Fibroblast of lung (primary cell): ENCODE measurements at regions not wholly inside any gene's neighbourhood (a gene's known extent, or its start where the extent isn't known, plus 50 kb on each side); places are given as distances from the start of the nearest gene placed in this dataset.

Experiments used
- DNase-seq, 2 donors: peaks; one replicate each; pipeline versions ENCODE4 v3.0.0 to v3.0.0-alpha.2; 2010; ENCODE audit warnings: low read depth in 2 of 2
- H2AFZ ChIP-seq: 2 replicates; pipeline ENCODE4 v1.5.1; 2012; ENCODE audit warnings: low read length, control low read depth, inconsistent platforms
- H3K27ac ChIP-seq: 2 replicates; pipeline ENCODE4 v1.5.1; 2011; ENCODE audit warnings: low read length, control low read depth; ENCODE audit not compliant: insufficient read depth
- H3K27me3 ChIP-seq: 2 replicates; pipeline ENCODE4 v1.5.1; 2011; ENCODE audit warnings: mild to moderate bottlenecking, low read length; ENCODE audit not compliant: control insufficient read depth, insufficient read depth
- H3K36me3 ChIP-seq: 2 replicates; pipeline ENCODE4 v1.5.1; 2011; ENCODE audit warnings: low read length; ENCODE audit not compliant: control insufficient read depth, insufficient read depth
- H3K4me1 ChIP-seq: 2 replicates; pipeline ENCODE4 v1.5.1; 2011; ENCODE audit warnings: low read length; ENCODE audit not compliant: control insufficient read depth, insufficient read depth; ENCODE audit errors: extremely low read depth
- H3K4me2 ChIP-seq: 2 replicates; pipeline ENCODE4 v1.5.1; 2011; ENCODE audit warnings: low read length, control low read depth; ENCODE audit not compliant: insufficient read depth; ENCODE audit errors: extremely low read depth
- H3K4me3 ChIP-seq, 4 experiments: fragments of 200-600 bp in 1 of 4; sonication (generic) in 1 of 4; replicated peaks in 1 of 4; 2 replicates each; pipeline ENCODE4 v1.5.1; 2011 to 2016; ENCODE audit warnings: low read length in 4 of 4, low read depth in 3 of 4, mild to moderate bottlenecking in 3 of 4, control low read depth in 2 of 4, inconsistent platforms in 1 of 4, mixed read lengths in 1 of 4; ENCODE audit not compliant: insufficient read depth in 1 of 4; ENCODE audit errors: control extremely low read depth in 1 of 4
- H3K79me2 ChIP-seq: 2 replicates; pipeline ENCODE4 v1.5.1; 2012; ENCODE audit warnings: mild to moderate bottlenecking, low read length, inconsistent platforms; ENCODE audit not compliant: control insufficient read depth, insufficient read depth
- H3K9ac ChIP-seq: 2 replicates; pipeline ENCODE4 v1.5.1; 2011; ENCODE audit warnings: mild to moderate bottlenecking, low read length, control low read depth; ENCODE audit not compliant: insufficient read depth
- H3K9me3 ChIP-seq: 2 replicates; pipeline ENCODE4 v1.5.1; 2012; ENCODE audit warnings: low read depth, low read length; ENCODE audit not compliant: control insufficient read depth, insufficient read depth
- H4K20me1 ChIP-seq: 2 replicates; pipeline ENCODE4 v1.5.1; 2011; ENCODE audit warnings: low read length; ENCODE audit not compliant: control insufficient read depth, insufficient read depth; ENCODE audit errors: extremely low read depth
- EZH2 ChIP-seq: IDR thresholded peaks from 2 replicates; pipeline ENCODE4 v1.5.1; 2012; ENCODE audit warnings: low read length, control low read depth, mild to moderate bottlenecking; ENCODE audit errors: missing control alignments
- TF ChIP-seq, protein P1 (sequence below), 2 donors: IDR thresholded peaks in 1 of 2; conservative IDR thresholded peaks in 1 of 2; 1 replicate in 1 of 2; 2 replicates in 1 of 2; pipeline ENCODE4 v1.5.1; 2011 to 2012; ENCODE audit warnings: low read length in 2 of 2, control low read depth in 1 of 2, inconsistent platforms in 1 of 2, low read depth in 1 of 2, mild to moderate bottlenecking in 1 of 2

DNA sequence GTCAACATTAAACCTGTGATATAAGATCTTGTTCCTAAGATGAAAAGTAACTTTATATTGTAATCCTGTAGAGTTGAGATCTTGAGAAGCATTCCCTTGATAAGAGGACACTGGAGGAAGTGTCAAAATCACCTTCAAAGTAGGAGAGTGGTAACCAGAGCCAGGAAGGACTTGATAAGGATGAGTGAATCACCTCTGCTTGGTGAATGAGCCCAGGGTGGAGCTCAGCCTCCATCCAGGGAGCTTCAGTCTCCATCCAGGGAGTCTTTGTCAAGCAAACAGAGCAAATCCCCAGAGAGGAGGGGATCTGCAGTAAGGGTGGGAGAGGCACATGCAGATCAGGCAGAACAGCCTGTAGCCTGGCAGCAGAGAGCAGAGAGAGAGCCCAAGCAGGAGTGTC is 167.1 kb upstream of the SIX2 start:
- H3K27me3 ChIP-seq: no peaks in the 10 kb centered on the region
- no peaks in the 10 kb centered on the region for H4K20me1 ChIP-seq
- DNase-seq: peak in 1 of 2 donors; percentile 38
- H2AFZ ChIP-seq: no peak overlapping the region
- no peaks in the 10 kb centered on the region for H3K9me3 ChIP-seq
- H3K4me3 ChIP-seq: no peak overlapping the region
- H3K27ac ChIP-seq: no peak overlapping the region
- H3K9ac ChIP-seq: no peak overlapping the region
- no peak overlapping the region for H3K4me2 ChIP-seq
- H3K79me2 ChIP-seq: no peaks in the 10 kb centered on the region
- H3K36me3 ChIP-seq: no peaks in the 10 kb centered on the region
- no peak for TF ChIP-seq EZH2
- TF ChIP-seq, protein P1, sequence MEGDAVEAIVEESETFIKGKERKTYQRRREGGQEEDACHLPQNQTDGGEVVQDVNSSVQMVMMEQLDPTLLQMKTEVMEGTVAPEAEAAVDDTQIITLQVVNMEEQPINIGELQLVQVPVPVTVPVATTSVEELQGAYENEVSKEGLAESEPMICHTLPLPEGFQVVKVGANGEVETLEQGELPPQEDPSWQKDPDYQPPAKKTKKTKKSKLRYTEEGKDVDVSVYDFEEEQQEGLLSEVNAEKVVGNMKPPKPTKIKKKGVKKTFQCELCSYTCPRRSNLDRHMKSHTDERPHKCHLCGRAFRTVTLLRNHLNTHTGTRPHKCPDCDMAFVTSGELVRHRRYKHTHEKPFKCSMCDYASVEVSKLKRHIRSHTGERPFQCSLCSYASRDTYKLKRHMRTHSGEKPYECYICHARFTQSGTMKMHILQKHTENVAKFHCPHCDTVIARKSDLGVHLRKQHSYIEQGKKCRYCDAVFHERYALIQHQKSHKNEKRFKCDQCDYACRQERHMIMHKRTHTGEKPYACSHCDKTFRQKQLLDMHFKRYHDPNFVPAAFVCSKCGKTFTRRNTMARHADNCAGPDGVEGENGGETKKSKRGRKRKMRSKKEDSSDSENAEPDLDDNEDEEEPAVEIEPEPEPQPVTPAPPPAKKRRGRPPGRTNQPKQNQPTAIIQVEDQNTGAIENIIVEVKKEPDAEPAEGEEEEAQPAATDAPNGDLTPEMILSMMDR (conservative IDR thresholded peaks at IDR 0.05 in 1 of 2, IDR thresholded peaks at IDR 0.05 in 1 of 2; ENCODE audit: low read depth in 1 of 2, low read length in 2 of 2): no peak
- H3K4me1 ChIP-seq: peaks cover 9% of the 10 kb centered on the region

DNA sequence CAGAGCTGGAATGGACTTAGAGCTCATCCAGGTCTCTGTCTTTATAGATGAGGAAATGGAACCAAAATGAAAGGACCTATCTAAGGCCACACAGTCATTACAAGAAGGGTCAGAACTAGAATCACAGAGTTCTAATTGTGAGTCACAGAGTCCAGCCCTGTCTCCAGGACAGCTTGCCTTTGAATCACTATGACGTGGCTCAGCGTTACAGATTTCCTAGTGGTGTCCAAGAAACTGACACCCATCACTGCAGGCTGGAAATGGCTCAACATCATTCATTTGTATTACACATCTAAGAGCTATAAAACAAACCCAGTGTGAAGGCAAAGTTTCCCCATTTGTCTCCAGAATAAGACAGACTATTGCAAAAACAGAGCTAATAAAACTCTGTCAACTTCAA is 164.3 kb upstream of the SIX2 start:
- Histone ChIP-seq H3K4me2 (no peak overlapping the region), H3K4me3 (no peak overlapping the region), H3K36me3 (no peaks in the 10 kb centered on the region), H3K27me3 (peaks cover 15% of the 10 kb centered on the region), H3K9me3 (no peaks in the 10 kb centered on the region), H2AFZ (no peak overlapping the region), H3K79me2 (no peaks in the 10 kb centered on the region), H3K9ac (no peak overlapping the region), H3K27ac (no peak overlapping the region), H3K4me1 (peaks cover 8% of the 10 kb centered on the region), H4K20me1 (no peaks in the 10 kb centered on the region)
- no peak for TF ChIP-seq EZH2
- TF ChIP-seq, protein P1 (conservative IDR thresholded peaks at IDR 0.05 in 1 of 2, IDR thresholded peaks at IDR 0.05 in 1 of 2; ENCODE audit: low read depth in 1 of 2, low read length in 2 of 2): peak in 1 of 2 donors; percentile 1
- DNase-seq: peak; percentile 93 to 98

DNA sequence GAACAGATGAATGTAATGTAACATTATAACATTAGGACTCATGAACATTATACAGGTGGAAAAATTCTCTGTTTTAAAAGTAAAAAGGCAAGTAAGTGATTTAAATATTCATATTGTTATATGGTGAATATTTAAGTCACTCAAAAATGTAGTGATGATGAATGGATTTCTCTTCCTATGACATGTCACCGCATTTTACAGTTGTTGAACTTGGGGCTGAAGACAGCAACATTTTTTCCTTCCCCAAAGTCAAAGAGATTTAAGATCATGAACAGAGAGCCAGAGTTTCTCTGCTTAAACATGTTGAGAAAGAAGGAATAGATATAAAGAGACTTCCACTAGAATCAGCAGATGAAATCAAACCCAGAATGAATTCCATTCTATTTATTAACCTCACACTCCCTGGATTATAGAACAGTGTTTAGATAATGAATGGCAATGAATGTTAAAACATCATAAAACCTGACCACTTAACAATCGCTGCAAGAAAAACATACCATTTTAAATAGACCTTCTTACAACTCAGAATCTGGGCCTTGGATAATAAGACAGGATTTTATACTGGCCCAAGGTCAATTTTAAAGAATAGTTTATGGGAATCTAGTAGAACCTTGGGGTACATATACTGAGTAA is 163.6 kb upstream of the SIX2 start:
- H3K9ac ChIP-seq: no peak overlapping the region

More for the DNA sequence above, 163.6 kb upstream of the SIX2 start:
- DNase-seq: no peak
- no peak overlapping the region for H2AFZ ChIP-seq
- H4K20me1 ChIP-seq: no peaks in the 10 kb centered on the region
- H3K4me2 ChIP-seq: no peak overlapping the region
- no peaks in the 10 kb centered on the region for H3K36me3 ChIP-seq
- TF ChIP-seq, protein P1 (conservative IDR thresholded peaks at IDR 0.05 in 1 of 2, IDR thresholded peaks at IDR 0.05 in 1 of 2; ENCODE audit: low read depth in 1 of 2, low read length in 2 of 2): no peak
- TF ChIP-seq EZH2: no peak
- no peaks in the 10 kb centered on the region for H3K79me2 ChIP-seq
- H3K9me3 ChIP-seq: no peaks in the 10 kb centered on the region
- H3K4me3 ChIP-seq: no peak overlapping the region
- H3K4me1 ChIP-seq: peaks cover 5% of the 10 kb centered on the region
- peaks cover 20% of the 10 kb centered on the region for H3K27me3 ChIP-seq
- no peak overlapping the region for H3K27ac ChIP-seq
